Skeletal muscle cell (primary cell): ENCODE measurements at regions not wholly inside any gene's neighbourhood (a gene's known extent, or its start where the extent isn't known, plus 50 kb on each side); places are given as distances from the start of the nearest gene placed in this dataset.
"Not testable (repeated sequence)": the region's sequence is repeated elsewhere in the genome, so short reads cannot be mapped to it uniquely, and the experiment has no call there.

ENCODE experiments used
- DNase-seq: peaks from one replicate; pipeline ENCODE4 v3.0.0-alpha.2; 2010; ENCODE audit warnings: low read depth
- H3K4me3 ChIP-seq: 2 replicates; pipeline ENCODE4 v1.5.1; 2011; ENCODE audit warnings: low read depth, mild to moderate bottlenecking, control low read depth, low read length, moderate library complexity

DNA sequence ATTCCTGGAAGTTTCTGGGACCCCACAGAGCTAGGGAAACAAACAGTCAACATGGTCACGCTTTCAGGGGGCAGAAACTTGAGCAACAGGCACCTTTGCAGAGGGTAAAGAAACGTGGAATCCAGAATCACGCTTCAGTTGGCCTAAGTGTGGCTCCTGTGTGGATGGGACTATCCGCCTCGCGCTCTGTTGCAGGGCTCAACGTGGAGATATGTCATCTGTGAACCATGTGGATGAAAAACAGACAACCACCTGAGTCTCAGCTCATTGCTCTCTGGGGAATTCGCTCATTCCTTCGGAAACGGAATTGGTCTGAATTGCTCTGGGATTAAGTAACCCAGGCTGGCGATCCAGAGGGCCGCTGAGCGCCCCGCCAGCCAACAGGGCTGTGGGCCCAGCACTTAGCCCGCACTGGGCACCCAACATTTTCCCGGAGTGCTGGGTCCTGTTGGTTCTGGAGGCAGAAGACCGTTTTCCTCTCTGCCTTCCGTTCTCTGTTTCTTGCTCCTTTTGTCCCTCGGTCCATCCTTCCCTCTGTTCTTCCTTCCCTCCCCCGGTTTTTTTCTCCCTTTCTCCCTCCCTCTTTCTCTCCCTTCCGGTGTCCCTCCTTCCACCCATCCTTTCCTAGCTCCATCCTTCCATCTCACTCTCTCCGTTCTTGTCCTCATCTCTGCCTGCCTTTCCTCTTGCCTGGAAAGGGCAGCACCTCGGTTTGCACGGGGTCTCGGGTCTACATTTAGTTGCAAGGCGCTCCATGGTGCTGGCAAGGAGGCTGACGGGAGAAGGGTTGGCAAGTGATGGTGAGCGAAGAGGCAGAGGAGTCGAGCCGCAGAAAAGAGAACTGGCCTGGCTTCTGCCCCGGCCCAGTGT lies 1379.8 kb upstream of the DEFB115 start:
- DNase-seq, H3K4me3 ChIP-seq: not testable (repeated sequence)

DNA sequence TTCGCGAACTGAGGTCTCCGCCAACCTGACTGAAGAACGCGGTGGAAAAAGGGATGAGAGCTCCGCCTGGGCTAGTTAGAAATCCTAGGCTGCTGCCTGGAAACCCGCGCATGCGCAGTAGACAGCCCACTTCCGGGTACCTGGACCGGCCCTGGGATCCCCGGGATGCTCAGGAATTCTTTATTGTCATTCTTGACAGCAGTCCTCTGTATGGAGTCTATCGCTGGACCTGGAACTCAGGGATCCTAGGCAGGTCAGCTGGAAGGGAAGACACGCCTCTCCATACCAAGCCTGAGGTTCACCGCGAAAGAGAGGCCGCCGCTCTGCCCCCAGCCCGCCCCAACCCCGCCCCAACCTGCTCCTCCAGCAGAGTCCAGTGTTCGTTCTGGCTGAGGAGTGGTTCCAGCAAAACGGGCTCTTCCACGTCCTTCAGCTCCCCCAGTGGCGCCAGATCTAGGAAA lies 1379.2 kb upstream of the DEFB115 start:
- H3K4me3 ChIP-seq, result no peak overlapping the region
- DNase-seq, result no peak

DNA sequence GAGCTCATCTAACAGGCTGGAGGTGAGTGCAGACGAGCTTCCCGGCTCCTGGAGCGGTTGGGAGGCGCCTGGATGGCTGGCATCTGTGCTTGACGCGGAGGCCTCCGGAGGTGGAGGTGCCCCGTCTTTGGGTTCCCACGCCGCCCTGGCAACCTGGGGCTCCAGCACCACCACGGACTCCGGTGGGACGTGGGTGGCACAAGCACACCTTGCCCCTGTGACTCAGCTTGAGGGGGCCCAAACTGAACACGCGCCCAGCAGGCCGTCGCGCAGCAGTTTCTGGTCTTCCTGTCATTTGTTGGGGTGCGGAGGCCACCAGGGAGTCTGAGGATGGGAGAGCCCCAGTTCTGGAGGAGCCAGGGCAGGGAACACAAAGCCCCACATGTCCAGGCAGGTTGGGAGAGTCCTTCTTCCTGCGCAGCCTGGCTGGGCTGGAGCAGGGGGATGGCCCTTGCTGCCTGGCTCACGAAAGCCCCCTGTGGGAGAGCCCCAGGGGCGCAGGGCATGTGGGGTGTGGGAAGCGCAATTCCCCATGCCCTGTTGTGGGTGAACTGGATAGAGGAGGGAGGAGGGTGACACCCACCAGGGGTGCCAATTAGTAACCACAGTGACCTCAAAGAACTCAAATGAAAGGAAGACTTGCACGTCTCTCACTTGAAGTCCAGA lies 1378.6 kb upstream of the DEFB115 start:
- H3K4me3 ChIP-seq, result no peak overlapping the region
- no peak for DNase-seq

DNA sequence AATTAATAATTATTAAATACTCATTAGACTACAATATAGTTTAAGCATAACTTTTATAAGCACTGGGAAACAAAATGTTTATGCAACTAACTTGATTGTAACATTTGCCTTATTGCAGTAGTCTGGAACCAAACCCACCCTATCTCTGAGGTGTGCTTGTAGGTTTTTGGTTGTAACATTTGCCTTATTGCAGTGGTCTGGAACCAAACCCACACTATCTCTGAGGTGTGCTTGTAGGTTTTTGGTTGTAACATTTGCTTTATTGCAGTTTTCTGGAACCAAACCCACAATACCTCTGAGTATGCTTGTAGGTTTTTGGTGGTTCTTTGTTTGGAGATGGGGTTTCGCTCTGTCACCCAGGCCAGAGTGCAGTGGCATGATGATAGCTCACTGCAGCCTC lies 1376.4 kb upstream of the DEFB115 start:
- not testable (repeated sequence) for DNase-seq

DNA sequence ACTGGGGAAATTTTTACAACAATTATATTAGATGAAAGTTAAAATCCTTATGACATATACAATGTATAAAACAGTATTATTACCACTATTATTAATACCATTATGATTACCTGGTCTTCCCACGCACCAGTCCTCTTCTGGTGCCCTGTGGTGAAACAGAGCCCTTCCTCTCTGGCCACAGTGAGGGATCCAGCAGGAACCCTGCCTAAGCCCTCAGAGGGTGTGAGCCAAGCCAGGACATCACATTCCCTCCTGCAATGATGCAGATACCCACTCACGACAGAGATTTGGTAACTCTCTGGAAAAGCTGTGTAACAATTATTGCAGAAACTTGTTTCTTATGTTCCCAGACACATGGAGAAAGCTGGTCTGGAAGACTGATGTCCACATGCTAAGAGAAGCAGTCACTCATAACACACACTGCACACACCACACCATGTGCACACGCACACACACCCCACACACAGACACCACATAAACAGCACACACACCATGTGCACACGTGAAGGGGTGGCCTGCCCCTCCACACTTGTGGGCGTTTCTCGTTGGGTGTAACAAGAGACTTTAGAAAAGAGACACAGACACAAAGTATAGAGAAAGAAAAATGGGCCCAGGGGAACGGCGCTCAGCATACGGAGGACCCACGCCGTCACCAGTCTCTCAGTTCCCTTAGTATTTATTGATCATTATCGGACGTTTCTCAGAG lies 1373.8 kb upstream of the DEFB115 start:
- DNase-seq, H3K4me3 ChIP-seq: not testable (repeated sequence)

More for the DNA sequence above, 1376.4 kb upstream of the DEFB115 start:
- H3K4me3 ChIP-seq, result not testable (repeated sequence)

DNA sequence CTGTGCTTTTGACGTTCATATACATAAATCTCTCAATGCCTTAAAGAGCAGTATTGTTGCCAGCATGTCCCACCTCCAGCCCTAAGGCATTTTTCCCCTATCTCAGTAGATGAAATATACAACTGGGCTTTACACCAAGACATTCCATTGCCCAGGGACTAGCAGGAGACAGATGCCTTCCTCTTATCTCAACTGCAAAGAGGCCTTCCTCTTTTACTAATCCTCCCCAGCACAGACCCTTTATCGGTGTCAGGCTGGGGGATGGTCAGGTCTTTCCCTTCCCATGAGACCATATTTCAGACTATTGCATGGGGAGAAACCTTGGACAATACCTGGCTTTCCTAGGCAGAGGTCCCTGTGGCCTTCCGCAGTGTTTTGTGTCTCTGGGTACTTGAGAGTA lies 1373.1 kb upstream of the DEFB115 start:
- not testable (repeated sequence) for DNase-seq, H3K4me3 ChIP-seq

DNA sequence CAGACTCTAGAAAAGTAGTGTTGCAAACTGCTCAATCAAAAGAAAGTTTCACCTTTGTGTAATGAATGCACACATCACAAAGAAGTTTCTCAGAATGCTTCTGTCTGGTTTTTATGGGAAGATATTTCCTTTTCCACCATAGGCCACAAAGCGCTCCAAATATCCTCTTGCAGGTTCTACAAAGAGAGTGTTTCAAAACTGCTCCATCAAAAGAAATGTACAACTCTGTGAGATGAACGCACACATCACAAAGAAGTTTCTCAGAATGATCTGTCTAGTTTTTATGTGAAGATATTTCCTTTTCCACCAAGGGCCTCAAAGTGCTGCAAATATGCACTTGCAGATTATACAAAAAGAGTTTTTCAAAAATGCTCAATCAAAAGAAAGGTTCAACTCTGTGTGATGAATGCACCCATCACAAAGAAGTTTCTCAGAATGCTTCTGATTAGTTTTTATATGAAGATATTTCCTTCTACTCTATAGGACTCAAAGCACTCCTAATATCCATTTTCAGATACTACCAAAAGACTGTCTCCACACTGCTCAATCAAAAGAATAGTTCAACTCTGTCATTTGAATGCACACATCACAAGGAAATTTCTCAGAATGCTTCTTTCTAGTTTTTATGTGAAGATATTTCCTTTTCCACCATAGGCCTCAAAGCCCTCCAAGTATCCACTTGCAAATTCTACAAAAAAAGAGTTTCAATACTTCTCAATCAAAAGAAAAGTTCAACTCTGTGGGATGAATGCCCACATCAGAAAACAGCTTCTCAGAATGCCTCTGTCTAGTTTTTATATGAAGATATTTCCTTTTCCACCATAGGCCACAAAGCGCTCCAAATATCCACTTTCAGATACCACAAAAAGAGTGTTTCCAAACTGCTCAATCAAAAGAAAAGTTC lies 1371.9 kb upstream of the DEFB115 start:
- H3K4me3 ChIP-seq, DNase-seq: not testable (repeated sequence)

DNA sequence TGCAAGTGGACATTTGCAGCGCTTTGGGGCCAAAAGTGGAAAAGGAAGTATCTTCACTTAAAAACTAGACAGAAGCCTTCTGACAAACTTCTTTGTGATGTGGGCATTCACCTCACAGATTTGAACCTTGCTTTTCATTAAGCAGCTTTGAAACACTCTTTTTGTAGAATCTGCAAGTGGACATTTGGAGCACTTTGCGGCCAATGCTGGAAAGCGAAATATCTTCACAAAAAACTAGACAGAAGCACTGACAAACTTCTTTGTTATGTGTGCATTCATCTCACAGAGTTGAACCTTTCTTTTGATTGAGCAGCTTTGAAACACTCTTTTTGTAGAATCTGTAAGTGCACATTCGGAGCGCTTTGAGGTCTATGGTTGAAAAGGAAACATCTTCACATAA lies 1365.9 kb upstream of the DEFB115 start:
- not testable (repeated sequence) for H3K4me3 ChIP-seq, DNase-seq
